GM19372 (cell line): ENCODE measurements at regions not wholly inside any gene's neighbourhood (a gene's known extent, or its start where the extent isn't known, plus 50 kb on each side); places are given as distances from the start of the nearest gene placed in this dataset.

ENCODE experiments used
- ATAC-seq: cut with Tn5 transposase; IDR thresholded peaks from one replicate; pipeline ENCODE4 v1.9.1; 2021; ENCODE audit warnings: mild to moderate bottlenecking, low read depth, moderate library complexity; ENCODE audit not compliant: unreplicated experiment

DNA sequence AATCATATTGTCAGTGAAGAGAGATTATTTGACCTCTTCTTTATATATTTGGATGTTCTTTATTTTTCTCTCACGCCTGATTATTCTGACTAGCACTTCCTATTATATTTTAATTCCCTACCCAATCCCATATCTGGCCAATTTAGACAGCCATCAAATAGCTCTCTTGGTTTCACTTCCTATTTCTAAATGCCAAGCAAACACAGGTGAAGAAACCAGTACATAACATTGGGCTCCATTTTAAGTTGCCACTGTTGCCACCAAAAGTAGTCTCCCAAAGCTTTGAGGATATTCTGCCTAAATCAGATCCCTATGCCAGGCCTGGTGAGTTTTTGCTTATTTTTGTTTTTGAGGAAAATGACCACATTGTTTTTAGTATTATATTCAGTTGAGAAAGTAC, 547.0 kb downstream of the MBD2 start:
- no peak for ATAC-seq

DNA sequence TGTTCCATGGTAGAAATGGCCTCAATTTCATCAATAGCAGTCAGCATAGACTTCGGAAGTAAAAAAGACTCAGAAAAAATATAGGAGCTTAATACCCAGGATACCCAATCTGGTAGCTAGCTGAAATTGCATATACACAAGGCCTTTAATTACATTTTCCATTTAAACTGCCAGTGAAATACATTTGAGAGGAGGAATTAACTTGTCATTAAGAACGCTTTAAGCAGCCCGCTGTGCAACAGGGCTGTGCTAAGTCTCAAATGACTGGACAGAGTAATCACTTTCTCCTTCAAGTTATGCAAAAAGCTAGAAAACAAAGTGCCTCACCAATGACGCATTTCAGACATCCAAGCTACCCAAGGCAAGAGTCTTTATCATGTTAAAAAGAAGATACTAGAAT, 558.8 kb downstream of the MBD2 start:
- ATAC-seq = no peak

DNA sequence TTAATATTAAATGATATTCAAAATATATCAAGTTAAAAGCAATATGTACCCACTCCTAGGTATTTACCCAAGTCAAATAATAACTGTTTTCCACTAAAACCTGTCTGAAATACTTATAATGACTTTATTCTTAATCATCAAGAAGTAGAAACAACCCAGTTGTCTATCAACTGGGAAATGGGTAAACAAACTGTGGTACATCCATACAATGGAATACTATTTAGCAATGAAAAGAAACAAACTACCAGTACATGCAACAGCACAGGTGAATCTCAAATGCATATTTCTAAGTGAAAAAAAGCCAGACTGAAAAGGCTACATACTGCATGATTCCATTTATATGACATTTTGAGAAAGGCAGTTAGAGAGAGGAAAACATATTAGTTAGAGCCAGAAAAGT, 559.9 kb downstream of the MBD2 start:
- ATAC-seq = no peak

DNA sequence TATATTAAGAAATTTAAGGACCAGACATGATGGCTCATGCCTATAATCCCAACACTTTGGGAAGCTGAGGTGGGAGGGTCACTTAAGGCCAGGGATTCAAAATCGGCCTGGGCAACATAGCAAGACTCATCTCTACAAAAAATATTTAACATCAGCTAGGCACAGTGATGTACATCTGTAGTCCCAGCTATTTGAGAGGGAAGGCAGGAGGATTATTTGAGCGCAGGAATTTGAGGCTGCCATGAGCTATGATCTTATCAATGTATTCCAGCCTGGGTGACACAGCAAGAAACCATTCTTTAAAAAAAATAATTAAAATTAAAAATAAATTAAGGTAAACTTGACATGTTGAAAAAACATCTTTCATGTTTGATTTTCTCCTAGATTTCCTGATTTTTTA, 564.2 kb downstream of the MBD2 start:
- ATAC-seq = no peak

DNA sequence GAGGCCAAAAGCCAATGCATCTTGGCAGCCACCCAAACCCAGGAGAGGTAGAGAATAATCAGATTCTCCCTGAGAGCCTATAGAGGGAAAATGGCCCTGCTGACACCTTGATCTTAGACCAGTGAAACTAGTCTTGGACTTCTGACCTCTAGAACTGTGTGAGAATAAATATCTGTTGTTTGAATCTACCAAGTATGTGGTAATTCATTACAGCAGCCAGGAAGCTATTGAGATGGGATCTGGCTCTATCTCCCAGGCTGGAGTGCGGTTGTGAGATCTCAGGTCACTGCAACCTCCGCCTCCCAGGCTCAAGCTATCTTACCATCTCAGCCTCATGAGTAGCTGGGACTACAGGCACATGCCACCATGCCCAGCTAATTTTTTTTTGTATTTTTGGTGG, 567.2 kb downstream of the MBD2 start:
- no peak for ATAC-seq

DNA sequence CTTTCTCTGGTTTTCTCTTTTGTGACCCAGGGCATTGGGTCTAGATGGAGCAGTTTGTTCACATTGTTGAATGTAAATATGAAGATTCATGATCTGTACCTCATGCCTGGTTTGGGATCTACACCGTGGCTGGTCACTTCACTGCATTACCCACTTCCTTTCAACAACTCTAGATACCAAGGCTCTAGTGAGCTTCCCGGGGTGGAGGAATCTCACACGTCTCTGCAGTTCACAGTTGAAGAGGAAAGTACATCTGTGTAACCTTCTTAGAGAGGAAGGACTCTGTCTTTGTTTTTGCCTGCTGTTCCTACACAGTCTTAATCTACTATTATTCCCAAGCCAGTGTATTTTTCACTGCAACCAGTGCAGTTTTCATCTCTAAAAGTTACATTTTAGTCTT, 574.8 kb downstream of the MBD2 start:
- no peak for ATAC-seq

DNA sequence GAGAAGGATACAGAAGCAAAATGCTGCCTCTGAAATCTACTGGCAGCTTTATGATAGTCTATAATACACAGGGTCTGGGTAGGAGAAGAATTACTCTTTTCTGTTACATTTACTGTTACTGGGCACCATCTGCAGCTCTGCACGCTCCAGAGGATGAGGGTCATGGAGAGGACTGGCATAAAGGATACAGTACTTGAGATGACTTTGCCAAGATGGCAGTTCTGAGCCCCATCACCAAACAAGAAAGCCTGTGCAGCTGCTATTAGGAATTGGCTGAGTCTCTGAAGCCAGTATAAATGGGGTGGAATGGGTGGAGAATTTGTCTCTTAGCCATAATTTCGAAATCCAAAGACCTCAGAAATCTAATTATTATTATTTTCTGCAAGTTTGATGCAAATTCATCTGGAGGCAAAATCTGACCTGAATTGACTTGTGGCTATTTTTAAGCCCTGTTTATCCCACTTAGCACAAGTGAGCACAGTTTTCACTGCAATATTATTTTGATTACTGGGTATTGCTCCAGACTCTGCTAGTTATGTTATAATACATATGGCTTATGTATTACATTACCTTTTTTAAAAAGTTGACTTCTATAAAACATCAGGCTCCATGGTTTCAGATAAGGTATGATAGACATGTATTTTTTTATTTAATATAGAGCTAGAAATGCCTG, 579.5 kb downstream of the MBD2 start:
- ATAC-seq = no peak

DNA sequence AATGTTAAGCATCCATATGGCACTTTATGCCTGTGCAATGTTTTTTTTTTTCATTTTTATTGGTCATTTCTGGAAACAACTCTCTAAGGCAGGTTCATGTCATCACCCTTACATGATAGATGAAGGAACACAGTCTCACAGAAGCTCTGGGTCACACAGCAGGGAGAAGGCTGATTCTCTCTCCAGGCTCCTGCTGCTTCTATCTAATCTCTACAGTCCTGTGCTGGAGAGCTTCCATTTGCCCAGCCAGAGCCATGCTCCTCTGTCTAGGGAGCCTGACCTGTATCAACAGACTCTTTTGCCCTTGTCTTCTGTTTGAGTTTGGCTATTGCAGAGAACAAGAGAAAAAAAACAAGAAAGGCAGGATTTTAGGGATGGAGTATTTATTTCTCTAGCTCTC, 584.8 kb downstream of the MBD2 start:
- ATAC-seq = no peak

DNA sequence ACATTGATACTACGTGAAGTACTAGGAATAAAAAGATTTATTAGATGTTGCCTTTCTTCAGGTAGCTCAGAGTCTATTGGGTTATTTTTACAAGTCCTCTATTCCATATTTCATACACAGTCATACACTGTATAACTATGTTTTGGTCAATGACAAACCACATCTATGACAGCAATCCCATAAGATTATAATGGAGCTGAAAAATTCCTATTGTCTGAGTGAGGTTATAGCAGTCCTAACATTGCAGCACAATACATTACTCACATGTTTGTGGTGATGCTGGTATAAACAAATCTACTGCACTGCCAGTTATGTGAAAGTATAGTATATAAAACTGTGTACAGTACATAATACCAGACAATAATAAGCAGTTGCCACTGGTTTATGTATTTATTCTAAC, 595.1 kb downstream of the MBD2 start:
- no peak for ATAC-seq

DNA sequence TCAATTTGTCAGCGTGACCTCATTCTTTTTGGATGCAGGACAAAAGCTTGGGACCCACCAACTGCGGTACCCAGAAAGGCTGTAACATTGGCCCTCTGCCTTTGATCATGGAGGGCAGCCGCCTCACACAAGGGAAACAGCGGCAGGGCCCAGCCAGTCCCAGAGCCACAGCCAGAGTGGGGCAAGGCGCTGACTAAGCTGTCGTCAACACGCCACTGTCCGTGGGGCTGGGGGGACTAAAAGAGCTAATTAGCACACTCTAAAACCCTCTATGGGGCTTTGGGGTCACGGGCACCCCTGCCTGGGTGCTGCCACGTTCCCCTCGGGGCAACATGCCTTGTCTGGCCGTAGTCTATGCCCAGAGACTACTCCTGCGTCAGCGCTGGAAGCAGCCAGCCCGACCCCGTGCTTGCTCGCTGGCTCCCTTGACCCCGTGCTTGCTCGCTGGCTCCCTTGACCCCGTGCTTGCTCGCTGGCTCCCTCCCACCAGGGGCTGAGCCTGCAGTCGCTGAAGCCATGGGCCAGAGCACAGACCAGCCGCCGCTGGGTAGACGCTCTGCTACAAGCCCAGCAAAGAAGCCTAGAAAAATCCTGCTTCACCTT, 598.4 kb downstream of the MBD2 start:
- ATAC-seq = no peak

DNA sequence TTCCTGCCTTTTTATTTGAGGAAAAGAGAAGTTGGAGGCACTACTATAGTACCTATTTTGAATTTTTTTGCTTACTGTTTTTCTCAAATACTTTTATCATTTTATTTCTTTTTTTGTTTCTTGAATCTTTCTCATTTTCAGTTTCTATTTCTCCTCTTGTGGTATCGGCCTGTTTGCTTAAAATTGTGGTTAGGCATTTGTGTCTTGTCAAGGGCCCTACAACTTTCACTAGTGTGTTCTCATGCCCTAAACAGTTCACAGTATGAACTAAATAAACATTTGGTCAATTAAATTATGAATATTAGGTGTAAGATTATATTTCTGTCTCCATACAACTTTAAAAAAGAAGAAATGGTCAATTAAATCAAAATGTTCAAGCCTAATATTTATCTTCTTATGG, 613.5 kb downstream of the MBD2 start:
- no peak for ATAC-seq

DNA sequence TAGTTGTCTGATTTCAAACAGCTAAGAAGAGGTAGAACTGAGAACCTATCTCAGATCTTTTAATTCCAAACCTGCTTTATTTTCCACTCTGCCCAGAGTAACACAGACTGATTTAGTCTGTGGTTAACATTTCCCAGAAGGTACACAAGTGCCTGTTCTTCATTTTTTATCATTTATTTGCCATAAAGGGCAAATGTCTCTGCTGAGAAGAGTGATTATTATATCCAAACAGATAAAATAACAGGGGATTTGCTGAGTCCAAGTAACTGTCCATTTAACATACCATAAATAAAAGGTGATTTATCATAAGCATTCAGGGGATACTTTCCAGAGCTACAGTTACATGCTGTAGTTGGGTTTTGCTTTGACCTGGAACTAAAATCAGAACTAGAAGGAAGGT, 617.7 kb downstream of the MBD2 start:
- ATAC-seq = no peak

DNA sequence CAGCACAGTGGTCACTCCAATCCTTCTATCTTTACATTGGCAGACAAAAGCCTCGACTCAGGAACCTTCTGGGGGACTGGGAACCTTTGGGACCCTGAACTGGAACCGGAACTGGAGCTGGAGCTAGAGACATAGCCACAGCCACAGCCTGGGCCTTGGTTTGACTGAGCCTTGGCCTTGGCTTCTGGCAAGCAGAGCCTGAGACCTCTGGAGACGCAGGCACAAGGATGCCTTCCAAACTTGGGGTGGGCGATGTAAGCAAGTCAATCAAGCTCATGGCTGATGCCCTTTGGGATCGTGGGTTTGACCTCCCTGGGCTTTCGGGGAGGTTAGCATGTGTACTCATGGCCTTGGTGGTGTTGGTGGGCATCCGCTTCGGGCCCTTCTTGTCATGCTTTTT, 619.3 kb downstream of the MBD2 start:
- ATAC-seq = no peak

DNA sequence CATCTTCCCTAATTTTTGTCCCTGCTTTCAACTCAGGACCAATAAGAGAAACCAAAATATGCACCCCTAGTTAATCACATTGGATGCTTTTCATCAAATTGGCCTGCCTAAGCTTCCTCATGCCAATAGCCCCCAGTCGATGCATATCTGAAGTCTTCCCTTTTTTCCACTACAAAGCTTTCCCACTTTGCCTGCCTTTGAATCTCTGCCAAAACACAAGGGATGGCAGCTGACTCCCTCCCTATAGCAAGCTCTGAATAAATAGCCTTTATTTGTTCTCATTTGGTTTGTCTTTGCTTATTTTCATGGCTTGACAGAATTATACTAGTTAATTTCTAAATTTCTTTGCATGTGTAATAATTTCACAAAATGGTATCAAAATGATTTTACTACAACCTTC, 621.2 kb downstream of the MBD2 start:
- no peak for ATAC-seq

DNA sequence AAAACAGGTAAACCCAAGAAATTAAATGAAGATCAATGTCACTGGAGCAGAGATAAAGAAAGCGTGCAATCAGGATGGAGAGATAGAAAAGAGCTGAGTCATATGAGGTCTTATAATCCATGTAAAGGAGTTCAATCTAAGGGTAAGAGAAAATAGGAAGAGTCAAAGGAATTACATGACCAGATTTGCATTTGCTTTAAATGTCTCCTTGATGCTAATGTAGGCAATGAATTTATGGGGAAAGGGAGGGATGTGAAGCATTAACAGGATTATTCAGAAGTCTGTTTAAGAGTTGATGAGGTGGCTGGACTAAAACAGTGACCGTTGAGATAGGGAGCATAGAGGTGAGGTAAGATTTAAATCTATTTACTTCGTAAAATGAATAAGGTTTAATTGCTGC, 623.1 kb downstream of the MBD2 start:
- ATAC-seq = no peak

DNA sequence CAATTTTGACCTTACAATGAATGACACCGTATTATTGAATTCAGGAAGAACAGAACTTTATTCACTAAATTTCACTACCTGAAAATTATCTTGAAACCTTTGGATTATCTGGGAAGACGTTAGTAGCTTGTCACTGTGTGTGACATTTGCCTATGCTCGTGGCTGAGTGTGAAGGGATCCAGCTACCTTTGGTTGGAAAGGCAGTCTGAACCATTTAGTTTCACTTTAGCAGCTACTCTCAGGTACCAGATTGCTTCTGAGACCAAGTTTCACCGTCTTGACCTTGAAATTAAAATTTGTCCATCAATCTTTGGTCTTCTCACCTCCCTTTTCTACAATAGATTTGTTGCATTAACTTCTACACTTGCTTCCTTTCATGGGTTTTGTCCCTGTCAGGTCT, 637.5 kb downstream of the MBD2 start:
- ATAC-seq = no peak
